ENCODE measurements at regions not wholly inside any gene's neighbourhood (a gene's known extent, or its start where the extent isn't known, plus 50 kb on each side); places are given as distances from the start of the nearest gene placed in this dataset.
A peak's percentile ranks its signal among the peaks of the same experiment; 100 is the strongest.

- DNase-seq (ENCODE audit: low spot score) = peak; percentile 58
These were observed 211.6 kb upstream of the DKK2 start for GRCh38 chr4:107247738-107248137.

- DNase-seq (ENCODE audit: low spot score) = no peak
These were observed 210.6 kb upstream of the DKK2 start for GRCh38 chr4:107246761-107247160.

- DNase-seq (ENCODE audit: low spot score) = no peak
These were observed 207.1 kb upstream of the DKK2 start for GRCh38 chr4:107243141-107243781.

- no peak for DNase-seq (ENCODE audit: low spot score)
These were observed 184.9 kb upstream of the DKK2 start for GRCh38 chr4:107220976-107221375.

GRCh38 chr4:107219681-107220080, 183.6 kb upstream of the DKK2 start:
- no peak for DNase-seq (ENCODE audit: low spot score)

- DNase-seq (ENCODE audit: low spot score) = no peak
These were observed 180.3 kb upstream of the DKK2 start for GRCh38 chr4:107216379-107216778.

- no peak for DNase-seq (ENCODE audit: low spot score)
These were observed 179.1 kb upstream of the DKK2 start for GRCh38 chr4:107215222-107215621.

- no peak for DNase-seq (ENCODE audit: low spot score)
These were observed 177.8 kb upstream of the DKK2 start for GRCh38 chr4:107213880-107214279.

GRCh38 chr4:107213410-107213809, 177.3 kb upstream of the DKK2 start:
- no peak for DNase-seq (ENCODE audit: low spot score)

GRCh38 chr4:107212565-107212964, 176.5 kb upstream of the DKK2 start:
- DNase-seq (ENCODE audit: low spot score) = no peak

- DNase-seq (ENCODE audit: low spot score) = no peak
These were observed 174.5 kb upstream of the DKK2 start for GRCh38 chr4:107210450-107211239.

- DNase-seq (ENCODE audit: low spot score) = no peak
These were observed 167.6 kb upstream of the DKK2 start for GRCh38 chr4:107203733-107204132.

GRCh38 chr4:107202744-107203143, 166.6 kb upstream of the DKK2 start:
- DNase-seq (ENCODE audit: low spot score) = no peak

- no peak for DNase-seq (ENCODE audit: low spot score)
These were observed 161.0 kb upstream of the DKK2 start for GRCh38 chr4:107197121-107197520.

- DNase-seq (ENCODE audit: low spot score) = no peak
These were observed 160.2 kb upstream of the DKK2 start for GRCh38 chr4:107196312-107196711.

- no peak for DNase-seq (ENCODE audit: low spot score)
These were observed 157.9 kb upstream of the DKK2 start for GRCh38 chr4:107194005-107194404.

GRCh38 chr4:107192601-107193000, 156.5 kb upstream of the DKK2 start:
- DNase-seq (ENCODE audit: low spot score) = no peak

GRCh38 chr4:107187091-107187490, 151.0 kb upstream of the DKK2 start:
- no peak for DNase-seq (ENCODE audit: low spot score)

GRCh38 chr4:107183155-107183774, 147.2 kb upstream of the DKK2 start:
- DNase-seq (ENCODE audit: low spot score) = peak; percentile 66

- DNase-seq (ENCODE audit: low spot score) = no peak
These were observed 146.2 kb upstream of the DKK2 start for GRCh38 chr4:107182347-107182746.

GRCh38 chr4:107166873-107167450, 130.8 kb upstream of the DKK2 start:
- DNase-seq (ENCODE audit: low spot score) = no peak

GRCh38 chr4:107166181-107166580, 130.1 kb upstream of the DKK2 start:
- no peak for DNase-seq (ENCODE audit: low spot score)

- no peak for DNase-seq (ENCODE audit: low spot score)
These were observed 128.9 kb upstream of the DKK2 start for GRCh38 chr4:107164962-107165475.
